Fibroblast of the aortic adventitia (primary cell): ENCODE measurements at regions not wholly inside any gene's neighbourhood (a gene's known extent, or its start where the extent isn't known, plus 50 kb on each side); places are given as distances from the start of the nearest gene placed in this dataset.

Experiments used
- DNase-seq: peaks from one replicate; pipeline ENCODE4 v3.0.0-alpha.2; 2010; ENCODE audit warnings: low read depth
- H3K4me3 ChIP-seq: 2 replicates; pipeline ENCODE4 v1.5.1; 2011; ENCODE audit warnings: low read depth, mild to moderate bottlenecking, control low read depth, low read length, moderate library complexity
- CTCF ChIP-seq: IDR thresholded peaks from 2 replicates; pipeline ENCODE4 v1.5.1; 2011; ENCODE audit warnings: mild to moderate bottlenecking, low read length, control low read depth, inconsistent platforms; ENCODE audit not compliant: insufficient read depth

DNA sequence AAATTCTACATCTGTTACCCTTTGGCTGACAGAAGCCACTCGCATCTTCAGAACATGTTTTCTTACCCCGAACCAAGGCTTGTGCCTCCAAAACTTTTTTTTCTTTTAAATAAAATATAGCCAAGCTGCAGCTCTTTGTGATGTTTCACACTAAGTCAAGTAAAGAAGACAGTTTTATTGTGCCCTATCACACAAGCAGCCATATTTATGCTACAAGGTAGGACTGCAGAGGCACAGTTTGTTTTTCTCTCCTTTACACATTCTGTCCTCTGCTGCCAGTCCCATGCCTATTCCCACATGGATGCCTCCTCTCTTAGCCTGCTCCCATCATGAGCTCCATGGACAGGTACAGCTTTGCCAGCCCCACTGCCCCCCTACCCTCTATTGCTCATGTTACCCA is 219.6 kb upstream of the THUMPD2 start:
- H3K4me3 ChIP-seq = no peak overlapping the region
- DNase-seq = no peak
- TF ChIP-seq CTCF = no peak

DNA sequence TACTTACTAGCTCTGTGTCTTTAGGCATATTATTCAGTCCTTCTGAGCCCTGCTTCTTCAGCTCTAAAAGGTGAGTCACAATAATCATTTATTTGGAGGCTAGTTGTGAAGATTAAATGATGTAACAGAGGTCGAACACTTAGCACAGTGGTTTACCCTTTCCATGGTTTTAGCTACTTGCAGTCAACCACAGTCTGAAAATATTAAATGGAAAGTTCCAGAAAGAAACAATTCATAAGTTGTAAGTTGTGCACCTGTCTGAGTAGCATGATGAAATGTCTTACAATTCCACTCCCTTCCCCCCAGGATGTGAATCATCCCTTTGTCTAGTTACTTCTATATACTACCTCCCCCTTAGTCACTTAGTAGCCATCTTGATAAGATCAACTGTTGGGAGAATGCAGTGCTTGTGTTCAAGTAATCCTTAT is 217.6 kb upstream of the THUMPD2 start:
- DNase-seq = peak; percentile 89
- TF ChIP-seq CTCF = no peak
- H3K4me3 ChIP-seq = no peak overlapping the region

DNA sequence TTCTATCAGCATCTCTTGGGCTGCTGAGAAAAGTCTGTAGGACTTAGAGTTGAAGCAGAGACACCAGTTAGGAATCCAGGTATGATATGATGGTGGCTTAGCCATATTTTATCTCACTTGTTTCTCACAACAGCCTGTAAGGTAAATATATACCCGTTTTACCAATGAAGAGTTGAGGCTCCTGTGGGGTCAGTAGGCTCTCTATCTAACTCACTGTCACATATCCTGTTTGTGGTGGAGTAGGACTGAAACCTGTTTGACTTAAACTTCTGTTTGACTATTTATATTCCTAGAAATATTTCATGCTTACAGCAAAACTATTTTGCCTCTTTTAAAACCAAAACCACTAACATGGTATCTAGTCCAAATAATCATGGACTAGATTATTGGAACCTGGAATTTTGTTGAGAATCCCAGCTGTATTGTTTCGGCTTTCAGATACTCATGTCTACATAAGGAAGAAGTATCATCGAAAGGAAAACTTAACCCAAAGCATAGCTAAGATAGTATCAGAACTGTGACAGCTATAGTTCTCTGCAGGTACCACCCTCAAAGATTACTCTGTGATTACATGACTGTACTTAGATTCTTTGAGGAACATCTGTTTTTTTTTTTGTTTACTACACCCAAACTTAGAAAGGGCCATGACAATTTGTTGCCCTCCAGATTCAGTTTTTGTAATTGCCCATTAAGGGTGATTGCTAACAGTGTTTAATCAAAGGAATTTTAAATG is 216.1 kb upstream of the THUMPD2 start:
- no peak for DNase-seq

GRCh38 chr2:39994151-39994550 is 215.1 kb upstream of the THUMPD2 start:
- no peak overlapping the region for H3K4me3 ChIP-seq
- peak; percentile 84 for DNase-seq
- no peak for TF ChIP-seq CTCF

More for the DNA sequence above, 216.1 kb upstream of the THUMPD2 start:
- H3K4me3 ChIP-seq = no peak overlapping the region
- TF ChIP-seq CTCF = no peak

DNA sequence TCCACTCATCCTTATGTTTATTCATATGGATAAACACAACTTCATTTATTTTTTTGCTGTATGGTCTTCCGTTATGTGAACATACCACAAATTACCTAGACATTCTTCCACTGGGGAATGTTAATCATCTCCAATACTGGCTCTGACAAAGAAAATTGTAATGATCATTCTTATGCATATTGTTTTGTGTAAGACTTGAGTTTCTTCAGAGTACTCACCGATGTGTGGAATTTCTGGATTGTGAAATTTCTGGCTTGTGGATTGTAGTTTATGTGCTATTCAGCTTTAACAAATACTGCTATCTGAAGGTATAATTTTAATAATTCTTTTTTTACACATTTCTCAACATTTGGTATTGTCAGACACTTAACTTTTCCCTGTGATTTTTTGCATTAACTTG is 212.2 kb upstream of the THUMPD2 start:
- TF ChIP-seq CTCF = no peak
- DNase-seq = peak; percentile 85

GRCh38 chr2:39990335-39990900 is 211.4 kb upstream of the THUMPD2 start:
- no peak for TF ChIP-seq CTCF
- H3K4me3 ChIP-seq = no peak overlapping the region
- DNase-seq = peak; percentile 62

More for the DNA sequence above, 212.2 kb upstream of the THUMPD2 start:
- H3K4me3 ChIP-seq = no peak overlapping the region
